Prostate gland (tissue), 2 donors: ENCODE measurements at regions not wholly inside any gene's neighbourhood (a gene's known extent, or its start where the extent isn't known, plus 50 kb on each side); places are given as distances from the start of the nearest gene placed in this dataset.

Source experiments
- DNase-seq: peaks from one replicate; pipeline ENCODE4 v3.0.0-alpha.2; 2019; ENCODE audit warnings: low spot score
- H3K27ac ChIP-seq, 2 donors: fragments of 200-600 bp; sonication (generic); 2 replicates each; pipeline ENCODE4 v1.5.1; 2017 to 2019
- H3K27me3 ChIP-seq: fragments of 200-600 bp; sonication (generic); replicated peaks from 2 replicates; pipeline ENCODE4 v1.5.1; 2019; ENCODE audit not compliant: insufficient read depth
- H3K36me3 ChIP-seq, 2 donors: fragments of 200-600 bp; sonication (generic); 1 replicate in 1 of 2; 2 replicates in 1 of 2; pipeline versions ENCODE4 v1.5.1 to v1.8.1; 2017 to 2019
- H3K4me1 ChIP-seq: fragments of 200-600 bp; sonication (generic); replicated peaks from 2 replicates; pipeline ENCODE4 v1.5.1; 2019
- H3K4me3 ChIP-seq, 2 donors: fragments of 200-600 bp; sonication (generic); 2 replicates each; pipeline ENCODE4 v1.5.1; 2017 to 2019
- H3K9me3 ChIP-seq: fragments of 200-600 bp; sonication (generic); 2 replicates; pipeline ENCODE4 v1.5.1; 2017
- CTCF ChIP-seq, 4 experiments: fragments of 200-600 bp in 2 of 4; fragments of 450-650 bp in 2 of 4; sonication (generic) in 2 of 4; IDR thresholded peaks; 1 replicate in 3 of 4; 2 replicates in 1 of 4; pipeline ENCODE4 v1.5.1; 2016 to 2019; ENCODE audit warnings: antibody characterized with exemption in 4 of 4, mild to moderate bottlenecking in 2 of 4, moderate library complexity in 2 of 4
- POLR2A ChIP-seq: fragments of 450-650 bp; IDR thresholded peaks from one replicate; pipeline ENCODE4 v1.6.1; 2016; ENCODE audit warnings: antibody characterized with exemption, mild to moderate bottlenecking
- POLR2AphosphoS5 ChIP-seq: sonication (generic); formaldehyde crosslinking; IDR thresholded peaks from one replicate; pipeline ENCODE4 v1.6.1; 2017; ENCODE audit warnings: antibody characterized with exemption
- WGBS: methylation state at CpG from one replicate; pipeline ENCODE4 v1.1.5; 2018; 5-methylcytosine and 5-hydroxymethylcytosine counted together
- intact Hi-C: fragments of 100-400 bp; cut with DNase I; formaldehyde crosslinking; loops from one replicate; pipeline ENCODE4 v1.14.2; 2022

- Histone ChIP-seq H3K4me3 (no peak overlapping the region), H3K27me3 (no peaks in the 10 kb centered on the region), H3K9me3 (no peaks in the 10 kb centered on the region), H3K27ac (no peak overlapping the region), H3K4me1 (no peaks in the 10 kb centered on the region), H3K36me3 (no peaks in the 10 kb centered on the region)
- intact Hi-C loops = no loop called here
- TF ChIP-seq POLR2A = no peak
- 72% methylated on average over 4 of the region's 4 CpGs for WGBS
- DNase-seq = no peak
Measured at GRCh38 chr10:125379592-125379991, 219.2 kb upstream of the CTBP2 start.

- H3K4me3 ChIP-seq = no peak overlapping the region
- no peak overlapping the region for H3K27ac ChIP-seq
- TF ChIP-seq CTCF (IDR thresholded peaks at IDR 0.05) (no peak), POLR2AphosphoS5 (no peak), POLR2A (no peak)
- H3K9me3 ChIP-seq = no peaks in the 10 kb centered on the region
- no peaks in the 10 kb centered on the region for H3K36me3 ChIP-seq
- intact Hi-C loops = no loop called here
- no peaks in the 10 kb centered on the region for H3K27me3 ChIP-seq
- no peak for DNase-seq
- no peaks in the 10 kb centered on the region for H3K4me1 ChIP-seq
Measured at GRCh38 chr10:125377368-125377767, 217.0 kb upstream of the CTBP2 start.

GRCh38 chr10:125375210-125375609 is 214.8 kb upstream of the CTBP2 start:
- Histone ChIP-seq H3K4me3 (no peak overlapping the region), H3K36me3 (no peaks in the 10 kb centered on the region), H3K4me1 (no peaks in the 10 kb centered on the region), H3K27me3 (no peaks in the 10 kb centered on the region), H3K9me3 (no peaks in the 10 kb centered on the region), H3K27ac (no peak overlapping the region)
- 47% methylated on average over 3 of the region's 3 CpGs for WGBS
- intact Hi-C loops = no loop called here
- DNase-seq = no peak
- TF ChIP-seq CTCF (IDR thresholded peaks at IDR 0.05) (peak in 1 of 4 experiments; percentile 22), POLR2AphosphoS5 (no peak), POLR2A (no peak)

- TF ChIP-seq CTCF (IDR thresholded peaks at IDR 0.05) (no peak), POLR2AphosphoS5 (no peak), POLR2A (no peak)
- DNase-seq = no peak
- Histone ChIP-seq H3K4me1 (no peaks in the 10 kb centered on the region), H3K4me3 (no peak overlapping the region), H3K27ac (no peak overlapping the region), H3K36me3 (no peaks in the 10 kb centered on the region), H3K27me3 (no peaks in the 10 kb centered on the region), H3K9me3 (no peaks in the 10 kb centered on the region)
- intact Hi-C loops = no loop called here
- 87% methylated on average over 6 of the region's 6 CpGs for WGBS
Measured at GRCh38 chr10:125373546-125373945, 213.2 kb upstream of the CTBP2 start.

- no peak overlapping the region for H3K27ac ChIP-seq
- no peak for TF ChIP-seq POLR2A
- no peak for TF ChIP-seq POLR2AphosphoS5
- TF ChIP-seq CTCF (IDR thresholded peaks at IDR 0.05) = no peak
- no peak for DNase-seq
- no peak overlapping the region for H3K4me3 ChIP-seq
- no peaks in the 10 kb centered on the region for H3K27me3 ChIP-seq
- H3K36me3 ChIP-seq = no peaks in the 10 kb centered on the region
- no peaks in the 10 kb centered on the region for H3K9me3 ChIP-seq
- WGBS = 68% methylated on average over 17 of the region's 17 CpGs
- H3K4me1 ChIP-seq = no peaks in the 10 kb centered on the region
- intact Hi-C loops = no loop called here
Measured at GRCh38 chr10:125370578-125370977, 210.2 kb upstream of the CTBP2 start.
